Astrocyte (in vitro differentiated cells and primary cell): ENCODE measurements at regions not wholly inside any gene's neighbourhood (a gene's known extent, or its start where the extent isn't known, plus 50 kb on each side); places are given as distances from the start of the nearest gene placed in this dataset.

Experiments used
- DNase-seq: peaks from one replicate; pipeline ENCODE4 v3.0.0-alpha.2; 2010; ENCODE audit warnings: low read depth
- FAIRE-seq: peaks from 2 replicates; lab custom pipeline; 2011; peaks lifted over from hg19 to GRCh38; lab: Jason Lieb, UNC
- H2AFZ ChIP-seq: 2 replicates; pipeline ENCODE4 v1.6.0; 2012; ENCODE audit warnings: low read depth, low read length, inconsistent platforms
- H3K27ac ChIP-seq: 2 replicates; pipeline ENCODE4 v1.5.1; 2011; ENCODE audit warnings: low read depth, low read length, inconsistent platforms
- H3K27me3 ChIP-seq: 2 replicates; pipeline ENCODE4 v1.6.0; 2011; ENCODE audit warnings: low read length, inconsistent platforms; ENCODE audit not compliant: insufficient read depth
- H3K36me3 ChIP-seq: 2 replicates; pipeline ENCODE4 v1.5.1; 2011; ENCODE audit warnings: low read length, inconsistent platforms; ENCODE audit not compliant: insufficient read depth
- H3K4me1 ChIP-seq: 2 replicates; pipeline ENCODE4 v1.5.1; 2011; ENCODE audit warnings: low read length, inconsistent platforms; ENCODE audit not compliant: insufficient read depth
- H3K4me2 ChIP-seq: 2 replicates; pipeline ENCODE4 v1.6.0; 2012; ENCODE audit warnings: low read length, inconsistent platforms
- H3K4me3 ChIP-seq: 2 replicates; pipeline ENCODE4 v1.5.1; 2011; ENCODE audit warnings: low read depth, mild to moderate bottlenecking, low read length, inconsistent platforms; ENCODE audit not compliant: insufficient read depth
- H3K79me2 ChIP-seq: 2 replicates; pipeline ENCODE4 v1.6.0; 2012; ENCODE audit warnings: mild to moderate bottlenecking, low read length, inconsistent platforms; ENCODE audit not compliant: insufficient read depth
- H3K9ac ChIP-seq: 2 replicates; pipeline ENCODE4 v1.6.0; 2012; ENCODE audit warnings: mild to moderate bottlenecking, low read length, inconsistent platforms
- H3K9me3 ChIP-seq: 2 replicates; pipeline ENCODE4 v1.5.1; 2012; ENCODE audit warnings: low read depth, mild to moderate bottlenecking, low read length, inconsistent platforms; ENCODE audit not compliant: insufficient read depth
- H4K20me1 ChIP-seq: 2 replicates; pipeline ENCODE4 v1.6.0; 2012; ENCODE audit warnings: low read length, inconsistent platforms; ENCODE audit not compliant: insufficient read depth
- H3K27ac Mint-ChIP-seq: one replicate; pipeline ENCODE4 v1.8.0; 2021; ENCODE audit warnings: mild to moderate bottlenecking, mixed read lengths; ENCODE audit not compliant: unreplicated experiment
- H3K27me3 Mint-ChIP-seq: one replicate; pipeline ENCODE4 v1.8.0; 2021; ENCODE audit warnings: low read depth, mixed read lengths; ENCODE audit not compliant: unreplicated experiment
- H3K36me3 Mint-ChIP-seq: one replicate; pipeline ENCODE4 v1.8.0; 2021; ENCODE audit warnings: low read depth, mixed read lengths; ENCODE audit not compliant: unreplicated experiment
- H3K4me1 Mint-ChIP-seq: one replicate; pipeline ENCODE4 v1.8.0; 2021; ENCODE audit warnings: low read depth, mixed read lengths; ENCODE audit not compliant: unreplicated experiment
- H3K4me3 Mint-ChIP-seq: one replicate; pipeline ENCODE4 v1.8.0; 2021; ENCODE audit warnings: mild to moderate bottlenecking, moderate library complexity, mixed read lengths; ENCODE audit not compliant: unreplicated experiment
- H3K9me3 Mint-ChIP-seq: one replicate; pipeline ENCODE4 v1.8.0; 2021; ENCODE audit warnings: mild to moderate bottlenecking, mixed read lengths; ENCODE audit not compliant: unreplicated experiment
- EZH2 ChIP-seq: IDR thresholded peaks from 2 replicates; pipeline ENCODE4 v1.6.1; 2012; ENCODE audit warnings: mild to moderate bottlenecking, low read length, inconsistent platforms; ENCODE audit not compliant: insufficient read depth
- TF ChIP-seq, protein P1 (sequence below): IDR thresholded peaks from 2 replicates; pipeline ENCODE4 v1.5.1; 2011; ENCODE audit warnings: low read depth, mild to moderate bottlenecking, inconsistent platforms, low read length, moderate library complexity; ENCODE audit not compliant: insufficient read depth

GRCh38 chr2:12320991-12321641 lies 395.6 kb upstream of the TRIB2 start:
- Histone ChIP-seq H3K36me3 (no peaks in the 10 kb centered on the region), H3K9me3 (no peaks in the 10 kb centered on the region), H2AFZ (no peak overlapping the region), H3K79me2 (no peaks in the 10 kb centered on the region), H4K20me1 (no peaks in the 10 kb centered on the region), H3K9ac (peak overlapping the region; percentile 39), H3K4me2 (peak overlapping the region; percentile 61), H3K27ac (peak overlapping the region; percentile 76), H3K4me3 (no peak overlapping the region), H3K27me3 (no peaks in the 10 kb centered on the region), H3K4me1 (peaks cover 51% of the 10 kb centered on the region)
- peaks cover 57% of the 10 kb centered on the region for H3K4me1 Mint-ChIP-seq
- H3K9me3 Mint-ChIP-seq, result no peaks in the 10 kb centered on the region
- peak overlapping the region; percentile 86 for H3K27ac Mint-ChIP-seq
- H3K36me3 Mint-ChIP-seq, result no peaks in the 10 kb centered on the region
- no peak for FAIRE-seq
- no peaks in the 10 kb centered on the region for H3K27me3 Mint-ChIP-seq
- H3K4me3 Mint-ChIP-seq, result no peak overlapping the region
- peak; percentile 99 for DNase-seq
- TF ChIP-seq, protein P1, sequence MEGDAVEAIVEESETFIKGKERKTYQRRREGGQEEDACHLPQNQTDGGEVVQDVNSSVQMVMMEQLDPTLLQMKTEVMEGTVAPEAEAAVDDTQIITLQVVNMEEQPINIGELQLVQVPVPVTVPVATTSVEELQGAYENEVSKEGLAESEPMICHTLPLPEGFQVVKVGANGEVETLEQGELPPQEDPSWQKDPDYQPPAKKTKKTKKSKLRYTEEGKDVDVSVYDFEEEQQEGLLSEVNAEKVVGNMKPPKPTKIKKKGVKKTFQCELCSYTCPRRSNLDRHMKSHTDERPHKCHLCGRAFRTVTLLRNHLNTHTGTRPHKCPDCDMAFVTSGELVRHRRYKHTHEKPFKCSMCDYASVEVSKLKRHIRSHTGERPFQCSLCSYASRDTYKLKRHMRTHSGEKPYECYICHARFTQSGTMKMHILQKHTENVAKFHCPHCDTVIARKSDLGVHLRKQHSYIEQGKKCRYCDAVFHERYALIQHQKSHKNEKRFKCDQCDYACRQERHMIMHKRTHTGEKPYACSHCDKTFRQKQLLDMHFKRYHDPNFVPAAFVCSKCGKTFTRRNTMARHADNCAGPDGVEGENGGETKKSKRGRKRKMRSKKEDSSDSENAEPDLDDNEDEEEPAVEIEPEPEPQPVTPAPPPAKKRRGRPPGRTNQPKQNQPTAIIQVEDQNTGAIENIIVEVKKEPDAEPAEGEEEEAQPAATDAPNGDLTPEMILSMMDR, result no peak
- TF ChIP-seq EZH2, result no peak

DNA sequence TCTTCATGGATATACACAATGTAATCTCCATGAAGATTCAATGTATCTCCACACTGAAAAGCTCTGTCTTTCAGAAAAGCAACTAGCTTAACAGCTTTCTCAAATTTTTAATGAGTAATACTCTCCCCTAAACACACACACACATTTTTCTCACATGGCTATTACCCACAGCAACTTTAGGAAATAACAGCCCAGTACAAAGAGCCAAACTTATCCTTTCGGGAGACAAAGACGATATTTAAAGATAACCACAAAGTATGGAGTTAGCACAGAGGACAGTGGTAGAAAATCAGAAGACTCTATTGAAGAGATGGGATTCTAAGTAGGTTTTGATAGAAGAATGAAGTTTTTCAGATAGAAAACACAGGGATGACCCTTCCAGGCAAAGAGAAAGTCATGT lies 394.9 kb upstream of the TRIB2 start:
- Histone ChIP-seq H3K9ac (peak overlapping the region; percentile 35), H3K4me1 (peaks cover 51% of the 10 kb centered on the region), H3K79me2 (no peaks in the 10 kb centered on the region), H3K36me3 (no peaks in the 10 kb centered on the region), H3K4me2 (peak overlapping the region; percentile 51), H3K9me3 (no peaks in the 10 kb centered on the region), H3K4me3 (no peak overlapping the region), H3K27me3 (no peaks in the 10 kb centered on the region), H3K27ac (peak overlapping the region; percentile 52), H4K20me1 (no peaks in the 10 kb centered on the region), H2AFZ (no peak overlapping the region)
- TF ChIP-seq EZH2, result no peak
- TF ChIP-seq, protein P1, result no peak
- Mint-ChIP-seq H3K27ac (peak overlapping the region; percentile 1), H3K4me1 (peaks cover 57% of the 10 kb centered on the region), H3K9me3 (peaks cover 2% of the 10 kb centered on the region), H3K36me3 (no peaks in the 10 kb centered on the region), H3K27me3 (no peaks in the 10 kb centered on the region), H3K4me3 (no peak overlapping the region)
- DNase-seq, result peak; percentile 74
- no peak for FAIRE-seq

DNA sequence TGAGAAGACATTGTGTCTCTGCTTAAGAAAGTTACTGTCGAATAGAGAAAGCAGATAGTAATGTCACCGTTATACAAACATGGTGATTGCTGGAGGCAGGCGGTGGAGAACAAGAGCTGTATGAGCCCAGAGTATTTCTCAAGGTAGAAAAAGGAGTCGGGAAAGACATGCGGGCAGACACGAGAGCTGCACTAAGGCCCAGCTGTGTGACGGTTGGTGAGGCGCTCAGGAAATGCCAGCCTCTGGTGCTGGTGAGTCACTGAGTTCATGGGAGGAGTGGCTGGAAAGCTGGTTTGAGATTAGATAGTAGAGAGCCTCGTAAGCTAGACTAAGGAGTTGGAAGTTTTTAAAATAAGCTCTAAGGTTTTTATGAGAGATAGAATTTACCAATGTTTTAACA lies 390.9 kb upstream of the TRIB2 start:
- no peak overlapping the region for H3K4me3 Mint-ChIP-seq
- no peak overlapping the region for H3K4me3 ChIP-seq
- no peak for FAIRE-seq
- DNase-seq, result peak; percentile 76
- H3K9me3 ChIP-seq, result no peaks in the 10 kb centered on the region
- peak overlapping the region; percentile 30 for H3K4me2 ChIP-seq
- TF ChIP-seq, protein P1, result no peak
- TF ChIP-seq EZH2, result no peak
- H3K4me1 ChIP-seq, result peaks cover 23% of the 10 kb centered on the region
- H3K4me1 Mint-ChIP-seq, result peaks cover 24% of the 10 kb centered on the region
- no peaks in the 10 kb centered on the region for H3K36me3 ChIP-seq
- no peak overlapping the region for H3K9ac ChIP-seq
- H3K36me3 Mint-ChIP-seq, result no peaks in the 10 kb centered on the region
- H4K20me1 ChIP-seq, result no peaks in the 10 kb centered on the region
- H3K27me3 Mint-ChIP-seq, result no peaks in the 10 kb centered on the region
- no peaks in the 10 kb centered on the region for H3K79me2 ChIP-seq
- peak overlapping the region; percentile 63 for H3K27ac Mint-ChIP-seq
- H3K9me3 Mint-ChIP-seq, result peaks cover 11% of the 10 kb centered on the region
- H3K27me3 ChIP-seq, result no peaks in the 10 kb centered on the region
- H2AFZ ChIP-seq, result no peak overlapping the region
- H3K27ac ChIP-seq, result no peak overlapping the region
